H9 (cell line): ENCODE measurements at regions not wholly inside any gene's neighbourhood (a gene's known extent, or its start where the extent isn't known, plus 50 kb on each side); places are given as distances from the start of the nearest gene placed in this dataset.

Experiments used
- DNase-seq: peaks from one replicate; pipeline ENCODE4 v3.0.0-alpha.2; 2017
- H2AFZ ChIP-seq: one replicate; pipeline ENCODE4 v1.6.1; 2013; ENCODE audit warnings: mild to moderate bottlenecking, low read length, control low read depth, moderate library complexity
- H2AK5ac ChIP-seq: 2 replicates; pipeline ENCODE4 v1.6.1; 2013; ENCODE audit warnings: low read length, control low read depth, mixed read lengths; ENCODE audit not compliant: insufficient read length
- H2BK120ac ChIP-seq: one replicate; pipeline ENCODE4 v1.6.1; 2013; ENCODE audit warnings: low read depth, mild to moderate bottlenecking, low read length, control low read depth, inconsistent platforms; ENCODE audit not compliant: poor library complexity, severe bottlenecking
- H2BK12ac ChIP-seq: 2 replicates; pipeline ENCODE4 v1.6.1; 2013; ENCODE audit warnings: low read length, control low read depth, mixed read lengths, low read depth; ENCODE audit not compliant: insufficient read length
- H2BK15ac ChIP-seq: 2 replicates; pipeline ENCODE4 v1.6.1; 2013; ENCODE audit warnings: low read depth, low read length, control low read depth
- H2BK20ac ChIP-seq: one replicate; pipeline ENCODE4 v1.6.1; 2013; ENCODE audit warnings: low read depth, mild to moderate bottlenecking, low read length, control low read depth, inconsistent platforms; ENCODE audit not compliant: poor library complexity, severe bottlenecking
- H2BK5ac ChIP-seq: 2 replicates; pipeline ENCODE4 v1.6.1; 2013; ENCODE audit warnings: low read length, control low read depth, mixed read lengths; ENCODE audit not compliant: insufficient read length
- H3K14ac ChIP-seq: 2 replicates; pipeline ENCODE4 v1.6.1; 2013; ENCODE audit warnings: low read length, control low read depth; ENCODE audit not compliant: insufficient read depth
- H3K18ac ChIP-seq: 2 replicates; pipeline ENCODE4 v1.6.1; 2013; ENCODE audit warnings: low read depth, mild to moderate bottlenecking, mixed read lengths, low read length, control low read depth; ENCODE audit not compliant: insufficient read length
- H3K23ac ChIP-seq: 2 replicates; pipeline ENCODE4 v1.6.1; 2013; ENCODE audit warnings: low read length, control low read depth, mixed read lengths, low read depth; ENCODE audit not compliant: insufficient read length
- H3K23me2 ChIP-seq: 2 replicates; pipeline ENCODE4 v1.6.1; 2013; ENCODE audit warnings: low read depth, mild to moderate bottlenecking, mixed read lengths, low read length, control low read depth; ENCODE audit not compliant: insufficient read length, poor library complexity, severe bottlenecking
- H3K27ac ChIP-seq: 2 replicates; pipeline ENCODE4 v1.5.1; 2013; ENCODE audit warnings: low read length, control low read depth, mixed read lengths, low read depth; ENCODE audit not compliant: insufficient read length
- H3K27me3 ChIP-seq: 2 replicates; pipeline ENCODE4 v1.6.1; 2013; ENCODE audit warnings: low read length, control low read depth, inconsistent platforms; ENCODE audit not compliant: insufficient read depth
- H3K4ac ChIP-seq: 2 replicates; pipeline ENCODE4 v1.6.1; 2013; ENCODE audit warnings: low read depth, mild to moderate bottlenecking, control low read depth, inconsistent platforms, low read length, moderate library complexity
- H3K4me1 ChIP-seq: 2 replicates; pipeline ENCODE4 v1.6.1; 2013; ENCODE audit warnings: low read length, control low read depth, inconsistent platforms; ENCODE audit not compliant: insufficient read depth
- H3K4me2 ChIP-seq: 2 replicates; pipeline ENCODE4 v1.6.1; 2013; ENCODE audit warnings: low read length, control low read depth, mixed read lengths; ENCODE audit not compliant: insufficient read length, insufficient read depth
- H3K56ac ChIP-seq: 2 replicates; pipeline ENCODE4 v1.6.1; 2013; ENCODE audit warnings: low read depth, mild to moderate bottlenecking, mixed read lengths, low read length, control low read depth; ENCODE audit not compliant: insufficient read length
- H3K79me1 ChIP-seq: 2 replicates; pipeline ENCODE4 v1.6.1; 2013; ENCODE audit warnings: low read depth, mild to moderate bottlenecking, moderate library complexity, low read length, control low read depth, inconsistent platforms; ENCODE audit not compliant: insufficient read depth, poor library complexity, severe bottlenecking
- H3K79me2 ChIP-seq: 2 replicates; pipeline ENCODE4 v1.6.1; 2013; ENCODE audit warnings: low read length, control low read depth, inconsistent platforms; ENCODE audit not compliant: insufficient read depth
- H3K9ac ChIP-seq: 2 replicates; pipeline ENCODE4 v1.6.1; 2013; ENCODE audit warnings: low read length, control low read depth, mixed read lengths; ENCODE audit not compliant: insufficient read length; ENCODE audit errors: extremely low read depth
- H3K9me3 ChIP-seq: one replicate; pipeline ENCODE4 v1.6.1; 2013; ENCODE audit warnings: low read depth, low read length, inconsistent platforms; ENCODE audit not compliant: control insufficient read depth
- H3T11ph ChIP-seq: one replicate; pipeline ENCODE4 v1.6.1; 2013; ENCODE audit warnings: mild to moderate bottlenecking, low read length, control low read depth, inconsistent platforms
- H4K20me1 ChIP-seq: one replicate; pipeline ENCODE4 v1.6.1; 2013; ENCODE audit not compliant: control insufficient read depth, insufficient read length, insufficient read depth
- H4K5ac ChIP-seq: 2 replicates; pipeline ENCODE4 v1.6.1; 2013; ENCODE audit warnings: low read depth, mild to moderate bottlenecking, mixed read lengths, low read length, control low read depth; ENCODE audit not compliant: insufficient read length
- H4K8ac ChIP-seq: replicated peaks from 2 replicates; pipeline ENCODE4 v1.6.1; 2013; ENCODE audit warnings: low read length, control low read depth, mixed read lengths, low read depth; ENCODE audit not compliant: insufficient read length
- H4K91ac ChIP-seq: 2 replicates; pipeline ENCODE4 v1.6.1; 2013; ENCODE audit warnings: low read depth, mild to moderate bottlenecking, moderate library complexity, mixed read lengths, low read length, control low read depth; ENCODE audit not compliant: insufficient read length
- H3K27ac Mint-ChIP-seq, 3 experiments: 2 replicates in 2 of 3; 3 replicates in 1 of 3; pipeline ENCODE4 v1.8.0; 2020 to 2021; ENCODE audit warnings: mixed read lengths in 3 of 3, mild to moderate bottlenecking in 1 of 3, moderate library complexity in 1 of 3
- H3K27me3 Mint-ChIP-seq: 2 replicates; pipeline ENCODE4 v1.8.0; 2021; ENCODE audit warnings: low read depth, mild to moderate bottlenecking, moderate library complexity, mixed read lengths
- H3K36me3 Mint-ChIP-seq, 3 experiments: 2 replicates in 2 of 3; 3 replicates in 1 of 3; pipeline ENCODE4 v1.8.0; 2020 to 2021; ENCODE audit warnings: low read depth in 3 of 3, mixed read lengths in 3 of 3; ENCODE audit not compliant: insufficient read depth in 1 of 3
- H3K4me1 Mint-ChIP-seq, 2 experiments: 2 replicates each; pipeline ENCODE4 v1.8.0; 2020; ENCODE audit warnings: mixed read lengths in 2 of 2
- H3K4me3 Mint-ChIP-seq, 2 experiments: 2 replicates in 1 of 2; 3 replicates in 1 of 2; pipeline ENCODE4 v1.8.0; 2020 to 2021; ENCODE audit warnings: mild to moderate bottlenecking in 2 of 2, mixed read lengths in 2 of 2, moderate library complexity in 1 of 2
- H3K9me3 Mint-ChIP-seq, 2 experiments: 2 replicates in 1 of 2; 3 replicates in 1 of 2; pipeline ENCODE4 v1.8.0; 2020; ENCODE audit warnings: mild to moderate bottlenecking in 2 of 2, mixed read lengths in 2 of 2, moderate library complexity in 1 of 2
- WGBS: extraction: QIAGEN DNeasy Blood & Tissue Kit; methylation state at CpG from one replicate; pipeline ENCODE4 v1.1.7; 2013; ENCODE audit warnings: missing lambda C conversion rate, low lambda C conversion rate, mixed read lengths; ENCODE audit not compliant: insufficient read length; ENCODE audit errors: extremely low coverage; 5-methylcytosine and 5-hydroxymethylcytosine counted together
- TF ChIP-seq, protein P1 (sequence below): fragments of 200-600 bp; sonication (generic); conservative IDR thresholded peaks from 3 replicates; pipeline ENCODE4 v1.8.0; 2021; ENCODE audit warnings: antibody characterized with exemption, mild to moderate bottlenecking

DNA sequence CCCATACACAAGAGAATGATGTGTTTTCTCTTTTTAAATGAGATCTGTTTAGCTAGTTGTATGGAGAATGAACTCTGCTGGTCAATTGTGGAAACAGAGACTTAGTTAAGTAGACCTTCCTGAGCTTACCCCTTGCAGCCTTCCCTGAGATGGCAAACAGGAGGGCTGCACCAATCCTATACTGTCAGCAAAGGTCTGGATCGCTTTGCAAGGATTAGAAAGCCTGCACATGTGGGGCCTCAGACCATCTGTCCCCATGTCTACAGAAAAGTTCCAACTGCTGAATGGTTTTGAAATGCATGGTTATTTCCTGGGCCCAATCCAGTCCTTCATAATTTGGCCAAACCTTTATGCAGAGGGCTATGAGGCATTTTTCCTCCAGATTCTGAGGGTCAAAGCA is 183.9 kb upstream of the SLC10A2 start:
- H2BK5ac ChIP-seq = no peak overlapping the region
- no peak overlapping the region for H4K8ac ChIP-seq
- H3K79me1 ChIP-seq = no peaks in the 10 kb centered on the region
- H2AFZ ChIP-seq = no peak overlapping the region
- H3K27ac ChIP-seq = no peak overlapping the region
- Mint-ChIP-seq H3K4me1 (peaks cover 0 to 3% of the 10 kb centered on the region in 2 experiments; a peak in 1 of 4 replicates), H3K4me3 (no peak overlapping the region), H3K27ac (no peak overlapping the region), H3K36me3 (no peaks in the 10 kb centered on the region; a peak in 2 of 7 replicates), H3K27me3 (no peaks in the 10 kb centered on the region), H3K9me3 (peaks cover 0 to 7% of the 10 kb centered on the region in 2 experiments; a peak in 2 of 5 replicates)
- H3K9ac ChIP-seq = no peak overlapping the region
- H3K14ac ChIP-seq = no peak overlapping the region
- DNase-seq = no peak
- H2BK20ac ChIP-seq = no peak overlapping the region
- WGBS = no CpG with 5 or more reads among the region's 1 CpG
- H3K9me3 ChIP-seq = no peaks in the 10 kb centered on the region
- H3K56ac ChIP-seq = no peak overlapping the region
- H3K23me2 ChIP-seq = no peaks in the 10 kb centered on the region
- TF ChIP-seq, protein P1, sequence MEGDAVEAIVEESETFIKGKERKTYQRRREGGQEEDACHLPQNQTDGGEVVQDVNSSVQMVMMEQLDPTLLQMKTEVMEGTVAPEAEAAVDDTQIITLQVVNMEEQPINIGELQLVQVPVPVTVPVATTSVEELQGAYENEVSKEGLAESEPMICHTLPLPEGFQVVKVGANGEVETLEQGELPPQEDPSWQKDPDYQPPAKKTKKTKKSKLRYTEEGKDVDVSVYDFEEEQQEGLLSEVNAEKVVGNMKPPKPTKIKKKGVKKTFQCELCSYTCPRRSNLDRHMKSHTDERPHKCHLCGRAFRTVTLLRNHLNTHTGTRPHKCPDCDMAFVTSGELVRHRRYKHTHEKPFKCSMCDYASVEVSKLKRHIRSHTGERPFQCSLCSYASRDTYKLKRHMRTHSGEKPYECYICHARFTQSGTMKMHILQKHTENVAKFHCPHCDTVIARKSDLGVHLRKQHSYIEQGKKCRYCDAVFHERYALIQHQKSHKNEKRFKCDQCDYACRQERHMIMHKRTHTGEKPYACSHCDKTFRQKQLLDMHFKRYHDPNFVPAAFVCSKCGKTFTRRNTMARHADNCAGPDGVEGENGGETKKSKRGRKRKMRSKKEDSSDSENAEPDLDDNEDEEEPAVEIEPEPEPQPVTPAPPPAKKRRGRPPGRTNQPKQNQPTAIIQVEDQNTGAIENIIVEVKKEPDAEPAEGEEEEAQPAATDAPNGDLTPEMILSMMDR = no peak
- no peak overlapping the region for H2BK12ac ChIP-seq
- H4K5ac ChIP-seq = no peak overlapping the region
- H3K4me2 ChIP-seq = no peak overlapping the region
- no peak overlapping the region for H3K4ac ChIP-seq
- H2BK120ac ChIP-seq = no peak overlapping the region
- no peaks in the 10 kb centered on the region for H3K4me1 ChIP-seq
- H2AK5ac ChIP-seq = no peak overlapping the region
- H3K18ac ChIP-seq = no peak overlapping the region
- H4K20me1 ChIP-seq = no peaks in the 10 kb centered on the region
- H3K79me2 ChIP-seq = no peaks in the 10 kb centered on the region
- no peak overlapping the region for H3K23ac ChIP-seq
- no peak overlapping the region for H2BK15ac ChIP-seq
- no peaks in the 10 kb centered on the region for H3K27me3 ChIP-seq
- no peak overlapping the region for H3T11ph ChIP-seq
- no peak overlapping the region for H4K91ac ChIP-seq
